GM21423 (cell line): ENCODE measurements at regions not wholly inside any gene's neighbourhood (a gene's known extent, or its start where the extent isn't known, plus 50 kb on each side); places are given as distances from the start of the nearest gene placed in this dataset.

Experiments
- ATAC-seq: cut with Tn5 transposase; IDR thresholded peaks from one replicate; pipeline ENCODE4 v1.9.1; 2021; ENCODE audit warnings: mild to moderate bottlenecking, moderate library complexity; ENCODE audit not compliant: unreplicated experiment

DNA sequence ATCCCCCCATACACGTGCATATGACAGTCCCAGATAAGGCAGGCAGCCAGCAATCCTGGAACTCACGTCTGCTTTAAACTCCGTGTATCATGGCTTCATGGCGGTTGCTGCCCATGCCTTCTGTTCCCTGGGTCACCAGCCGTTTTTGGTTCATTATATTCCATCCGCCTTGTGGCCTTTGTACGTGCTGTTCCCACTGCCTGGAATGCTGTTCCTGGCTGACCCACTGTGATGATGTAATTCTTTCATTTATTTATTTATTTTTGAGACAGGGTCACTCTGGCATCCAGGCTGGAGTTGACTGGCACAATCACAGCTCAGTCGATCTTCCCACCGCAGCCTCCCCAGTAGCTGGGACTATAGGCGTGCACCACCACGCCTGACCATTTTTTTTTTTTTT, 136.7 kb upstream of the GSE1 start:
- ATAC-seq, result no peak

DNA sequence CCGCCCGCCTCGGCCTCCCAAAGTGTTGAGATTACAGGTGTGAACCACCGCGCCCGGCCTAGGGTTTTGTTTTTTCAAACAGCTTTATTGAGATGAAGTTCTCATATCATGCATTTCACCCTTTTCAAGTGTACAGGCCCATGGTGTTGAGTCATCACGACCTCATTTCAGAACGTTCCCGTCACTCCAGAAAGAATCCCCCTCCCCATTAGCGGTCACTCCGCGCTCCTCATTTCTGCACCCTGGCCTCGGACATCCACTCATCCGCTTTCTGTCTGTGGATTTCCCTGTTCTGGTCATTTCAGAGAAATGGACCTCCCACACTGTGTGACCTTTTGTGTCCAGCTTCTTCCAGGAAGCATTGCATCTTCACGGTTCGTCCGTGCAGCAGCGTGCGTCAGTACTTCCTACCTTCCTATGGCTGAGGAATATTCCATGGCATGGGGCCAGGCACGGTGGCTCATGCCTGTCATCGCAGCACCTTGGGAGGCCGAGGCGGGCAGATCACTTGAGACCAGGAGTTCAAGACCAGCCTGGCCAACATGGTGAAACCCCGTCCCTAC, 135.2 kb upstream of the GSE1 start:
- ATAC-seq, result no peak

DNA sequence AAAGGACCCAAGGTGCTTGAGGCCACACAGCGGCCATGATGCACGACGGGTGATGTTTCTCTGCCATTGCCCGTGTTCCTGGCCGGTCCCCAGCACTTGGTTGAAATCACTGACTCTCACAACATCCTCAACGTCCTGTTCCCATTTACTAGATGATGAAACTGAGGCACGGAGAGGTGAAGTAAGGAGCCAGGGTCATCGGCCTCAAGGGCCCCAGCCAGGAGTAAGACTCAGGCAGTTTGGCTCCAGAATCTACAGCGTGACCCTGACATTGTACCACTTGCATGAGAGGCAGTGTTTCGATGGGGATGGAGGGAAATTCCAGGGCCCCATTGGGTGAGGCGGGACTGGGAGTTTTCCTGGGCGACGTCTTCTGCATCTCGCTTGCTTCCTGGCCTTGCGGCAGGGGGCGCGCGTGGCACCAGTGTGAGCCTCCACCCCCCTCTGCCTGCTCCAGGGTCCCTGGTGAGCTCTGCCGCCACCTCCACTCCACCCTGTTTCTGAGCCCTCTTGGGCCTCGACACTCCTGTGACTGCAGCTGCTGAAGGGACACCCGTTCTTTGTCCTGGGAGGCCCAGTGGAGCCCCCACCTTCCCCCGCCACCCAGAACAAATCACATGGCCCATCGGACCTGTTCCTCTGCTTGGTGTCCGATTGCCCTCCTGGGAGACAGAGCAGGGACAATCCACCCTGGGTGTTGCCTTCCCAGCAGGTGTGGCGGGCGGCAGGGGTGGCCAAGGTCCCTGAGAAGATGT, 133.0 kb upstream of the GSE1 start:
- no peak for ATAC-seq

DNA sequence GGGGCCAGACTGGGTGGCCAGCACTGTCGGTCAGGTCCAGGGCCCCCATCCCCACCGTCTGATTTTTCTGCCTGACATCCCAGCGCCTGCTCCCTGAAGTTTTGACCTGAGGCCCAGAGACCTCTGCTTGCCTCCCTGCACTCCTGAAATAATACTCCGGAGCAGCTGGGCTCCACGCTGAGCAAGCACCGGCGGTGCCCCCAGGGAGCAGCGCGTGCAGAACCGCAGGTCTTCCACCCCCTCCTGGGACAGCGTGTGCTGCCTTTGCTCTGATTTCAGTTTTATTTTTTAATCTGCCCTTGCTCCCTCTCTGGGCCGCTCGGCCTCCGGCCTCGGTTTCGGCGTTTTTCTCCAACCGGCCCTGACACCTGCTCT, 132.4 kb upstream of the GSE1 start:
- no peak for ATAC-seq

DNA sequence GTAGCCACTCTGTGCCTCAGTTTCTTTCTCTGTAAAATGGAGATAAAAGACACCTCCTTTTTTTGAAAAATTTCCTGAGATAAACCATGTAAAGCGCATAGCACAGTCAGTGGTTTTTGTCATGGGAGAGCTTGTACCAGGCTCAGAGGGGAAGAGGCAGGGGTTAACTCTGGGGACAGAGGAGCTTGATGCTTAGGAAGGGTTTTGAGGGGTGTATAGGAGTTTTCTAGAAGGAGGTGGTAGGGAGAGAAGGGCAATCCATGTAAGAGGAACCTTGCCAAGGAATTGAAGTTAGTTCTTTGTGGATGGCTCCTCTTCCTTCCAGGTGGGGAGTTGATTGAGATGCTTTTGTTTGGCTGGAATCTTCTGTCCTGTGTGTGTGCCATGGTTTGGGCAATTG, 131.9 kb upstream of the GSE1 start:
- no peak for ATAC-seq

DNA sequence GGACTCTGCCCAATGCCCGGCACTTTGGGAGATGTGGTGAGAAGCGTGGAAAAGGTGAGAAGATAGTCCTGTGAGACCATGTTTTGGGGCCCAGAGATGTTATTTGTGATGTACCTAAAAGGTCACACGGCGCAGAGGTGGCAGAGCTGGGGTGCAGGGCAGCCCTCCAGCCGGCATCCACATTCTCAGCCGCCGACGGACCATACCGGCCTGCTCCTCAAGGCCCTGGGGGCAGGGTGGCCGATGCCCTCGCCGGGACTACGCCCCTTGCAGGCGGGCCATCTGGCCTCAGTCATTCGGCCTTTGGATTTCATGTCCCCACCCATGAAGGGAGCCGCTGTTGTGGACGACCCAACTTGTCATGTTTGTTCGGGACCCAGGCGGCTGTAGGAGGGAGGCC, 131.4 kb upstream of the GSE1 start:
- no peak for ATAC-seq

DNA sequence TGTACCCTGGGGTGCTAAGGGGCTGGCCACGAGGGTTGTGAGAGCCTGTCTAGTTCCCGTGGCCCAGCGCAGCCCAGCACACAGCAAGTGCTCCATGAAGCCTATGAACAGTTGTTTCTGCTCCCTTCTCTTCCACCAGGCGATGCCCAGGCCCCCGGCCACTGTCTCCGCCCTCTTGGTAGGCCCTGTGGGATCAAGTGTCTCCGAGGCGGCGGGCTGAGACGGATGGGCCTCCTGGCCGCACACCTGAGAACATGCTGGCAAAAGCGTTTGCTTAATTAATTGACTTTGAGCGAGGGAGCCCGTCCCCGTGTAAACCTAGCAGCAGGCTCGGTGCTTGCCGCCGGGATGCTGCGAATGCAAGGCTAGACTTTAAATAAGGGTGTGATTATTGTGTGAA, 129.7 kb upstream of the GSE1 start:
- no peak for ATAC-seq

DNA sequence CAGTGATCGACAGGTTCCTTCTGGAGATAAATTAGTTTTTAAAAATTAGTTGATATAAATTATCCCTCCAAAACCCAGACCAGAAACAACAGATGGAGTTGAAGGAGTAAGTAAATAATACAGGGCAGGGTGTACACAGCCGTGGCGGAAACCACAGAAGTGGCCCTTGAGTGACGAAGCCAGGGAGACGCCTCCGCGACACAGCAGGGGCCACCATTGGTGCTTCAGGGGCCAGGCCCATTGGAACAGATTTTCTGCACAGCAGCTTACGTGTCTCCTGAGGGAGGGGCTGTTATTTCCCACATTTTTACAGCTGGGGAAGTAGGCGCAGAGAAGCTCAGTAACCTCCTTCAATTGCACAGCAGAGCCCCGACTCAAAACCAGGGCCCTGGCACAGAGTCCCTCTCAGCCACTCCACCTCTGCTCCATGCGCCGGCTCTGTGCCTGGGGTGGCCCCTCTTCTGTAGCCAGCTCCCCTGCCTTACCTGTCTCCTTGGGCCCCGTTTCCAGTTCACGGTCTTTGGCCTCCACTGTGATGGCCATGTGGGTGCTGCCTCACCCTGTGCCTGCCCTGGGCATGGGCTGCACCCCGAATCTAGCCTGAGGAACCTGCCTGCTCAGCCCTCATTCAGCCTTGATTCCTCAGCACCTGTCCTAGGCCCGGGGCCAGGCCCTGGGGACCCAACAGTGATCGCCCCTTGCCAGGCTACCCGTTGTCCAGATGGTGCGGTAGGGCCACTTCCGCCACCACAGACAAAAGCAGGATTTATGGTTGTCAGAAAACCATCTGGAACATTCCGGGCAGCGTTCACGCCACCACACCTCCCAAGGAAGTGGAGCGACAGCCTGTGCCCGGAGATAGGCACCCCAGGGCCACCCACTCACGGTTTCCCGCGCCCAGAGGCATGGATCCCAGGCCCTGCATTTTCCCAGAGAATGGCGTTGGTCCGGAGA, 128.5 kb upstream of the GSE1 start:
- no peak for ATAC-seq

DNA sequence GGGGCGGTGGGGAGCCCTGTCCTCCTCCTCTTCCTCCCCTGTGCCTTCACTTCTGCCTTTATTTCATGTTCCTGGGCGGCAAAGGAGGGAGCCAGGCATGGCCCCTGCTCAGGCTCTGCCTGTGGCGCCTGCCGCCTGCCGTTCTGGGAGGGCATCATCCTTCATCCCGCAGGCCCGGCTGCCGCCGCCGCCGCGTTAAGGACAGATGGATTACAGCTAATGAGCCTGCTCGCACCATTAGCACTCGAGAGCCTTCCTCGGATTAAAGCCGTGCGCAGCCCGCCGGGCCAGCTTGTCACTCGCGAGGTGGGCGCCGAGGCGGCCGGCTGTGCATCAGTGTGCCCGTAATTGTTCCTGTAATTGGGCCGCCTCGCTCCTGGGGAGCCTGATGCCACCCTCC, 127.7 kb upstream of the GSE1 start:
- no peak for ATAC-seq

DNA sequence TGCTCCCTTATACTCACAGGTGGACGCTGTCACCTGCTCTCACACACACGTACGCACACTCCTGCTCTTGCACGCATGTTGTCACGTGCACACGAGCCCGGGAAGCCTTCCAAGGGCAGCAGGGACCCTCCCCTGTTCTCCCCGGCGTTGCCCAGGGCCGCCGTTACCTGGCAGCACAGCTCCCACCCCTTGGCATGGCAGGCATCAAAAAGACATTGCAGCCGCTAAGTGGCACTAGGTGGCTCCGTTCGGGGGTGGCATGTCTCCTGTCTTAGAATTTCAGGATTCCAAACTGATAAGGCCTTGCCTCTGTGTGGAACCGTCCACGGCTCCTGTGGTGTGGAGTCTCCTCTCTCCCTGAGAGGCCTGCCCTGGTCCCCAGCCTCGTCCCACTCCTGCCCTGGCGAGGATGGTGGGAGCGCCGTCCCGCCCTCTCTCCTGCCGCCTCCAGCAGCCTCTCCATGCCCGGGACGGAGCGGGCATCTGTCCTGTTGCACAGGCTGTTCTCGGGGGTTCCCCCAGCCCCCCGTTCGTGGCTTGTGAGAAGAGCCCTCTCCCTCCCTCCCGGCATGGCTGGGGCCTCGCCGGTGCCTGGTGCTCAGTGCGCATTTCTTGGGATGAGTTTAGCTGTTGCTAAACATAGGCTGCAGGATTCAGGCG, 126.7 kb upstream of the GSE1 start:
- no peak for ATAC-seq

DNA sequence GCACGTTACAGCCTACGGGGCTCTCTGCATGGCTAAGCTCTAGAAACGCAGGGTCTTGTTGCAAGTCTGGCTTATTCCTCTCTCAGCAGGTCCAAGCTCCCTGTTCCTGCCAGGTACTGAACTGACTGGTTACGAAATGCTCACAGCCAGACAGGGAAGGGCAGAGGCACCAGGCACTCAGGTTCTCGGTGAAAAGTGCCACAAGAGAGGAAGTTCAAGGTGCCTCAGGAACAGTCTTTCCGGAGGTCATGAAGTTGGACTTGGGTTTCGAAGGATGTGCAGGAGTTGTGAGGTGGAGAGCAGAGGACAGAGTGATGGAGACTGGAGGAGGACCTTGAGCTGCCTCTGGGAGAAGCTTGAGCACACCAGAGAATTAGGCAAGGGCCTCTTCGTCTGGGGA, 124.7 kb upstream of the GSE1 start:
- no peak for ATAC-seq

DNA sequence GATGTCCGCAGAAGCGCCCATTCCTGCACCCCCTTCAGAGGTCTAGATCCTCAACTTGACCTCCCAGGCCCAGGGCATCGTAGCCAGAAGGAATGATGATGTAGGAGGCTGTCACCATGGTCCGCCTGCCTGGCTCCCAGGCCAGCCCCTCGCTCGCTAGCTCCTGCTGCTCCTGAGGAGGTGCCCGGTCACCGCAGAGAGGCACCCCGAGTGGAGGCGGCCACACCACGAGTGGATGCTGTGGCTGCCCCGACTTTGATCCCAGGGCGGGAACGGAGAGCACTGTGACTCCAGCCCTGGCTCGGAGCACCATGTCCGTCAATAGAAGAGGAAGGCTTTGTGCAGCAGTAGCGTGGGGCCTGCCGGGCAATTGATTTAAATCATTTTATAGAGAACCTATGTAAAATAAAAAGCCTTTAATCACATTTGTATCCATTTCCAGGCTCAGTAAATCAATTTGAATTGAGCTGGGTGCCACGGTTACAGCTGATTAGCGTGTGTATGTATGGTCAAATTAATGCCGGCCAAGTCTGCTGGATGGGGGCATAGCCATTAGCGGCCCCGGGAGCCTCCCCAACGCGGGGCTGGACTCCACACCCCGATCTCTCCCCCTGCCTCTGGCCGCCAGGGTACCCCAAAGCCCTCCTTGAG, 122.6 kb upstream of the GSE1 start:
- no peak for ATAC-seq

DNA sequence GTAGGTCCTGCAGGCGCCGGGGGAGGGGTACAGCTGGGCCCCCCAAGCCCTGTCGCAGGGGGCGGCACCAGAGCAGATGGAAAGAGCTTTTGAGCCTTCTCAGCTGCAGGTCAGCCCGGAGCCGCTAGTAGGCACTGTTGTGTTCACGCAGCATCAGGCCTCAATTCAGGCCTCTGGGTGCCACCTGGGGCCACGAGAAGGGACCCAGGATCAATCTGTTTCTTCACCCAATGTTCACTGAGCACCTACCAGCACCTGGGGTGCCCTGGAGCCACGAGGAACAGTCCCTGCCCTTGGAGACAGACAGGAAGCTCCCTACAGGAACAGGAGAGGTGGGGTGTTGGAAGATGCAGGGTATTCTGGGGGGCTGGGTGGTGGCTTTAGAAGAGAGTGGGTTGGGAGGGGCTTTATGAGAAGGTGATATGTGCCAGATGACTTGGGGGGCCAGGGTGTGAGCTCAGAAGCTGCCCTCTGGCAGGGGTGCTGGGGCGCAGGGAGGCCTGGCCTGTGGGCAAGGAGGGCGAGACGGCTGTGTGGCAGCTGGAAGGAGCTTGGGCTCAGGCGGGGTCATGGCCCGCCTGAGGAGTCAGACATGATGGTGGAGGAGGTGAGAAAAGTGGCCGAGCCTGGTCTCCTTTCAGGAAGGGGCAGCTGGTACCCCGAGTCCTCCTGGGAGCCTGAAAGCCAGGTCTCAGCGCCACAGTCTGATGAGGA, 121.9 kb upstream of the GSE1 start:
- ATAC-seq, result no peak

DNA sequence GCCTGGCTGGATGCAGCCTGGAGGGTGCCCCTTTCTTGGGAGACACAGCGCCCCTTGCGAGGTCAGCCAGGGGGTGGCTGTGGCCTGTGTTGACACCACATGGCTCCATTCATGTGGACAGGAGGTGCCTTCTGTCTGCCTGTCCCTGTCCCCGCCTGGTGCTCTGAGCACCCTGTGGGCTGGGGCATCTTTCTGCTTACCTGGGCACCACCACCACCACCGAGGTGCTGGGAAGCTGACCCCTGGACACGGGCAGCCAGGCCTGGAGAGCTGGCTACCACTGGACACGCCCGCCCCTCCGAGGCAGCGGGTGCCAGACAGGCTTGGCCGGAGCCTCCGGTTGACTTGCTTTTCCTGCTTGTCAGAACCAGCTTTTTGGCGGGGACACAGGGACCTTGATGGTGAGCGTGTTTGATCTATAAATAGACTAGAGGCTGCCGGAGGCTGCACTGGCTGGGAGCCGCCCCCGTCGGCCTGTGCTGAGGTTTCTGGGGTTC, 121.3 kb upstream of the GSE1 start:
- no peak for ATAC-seq

DNA sequence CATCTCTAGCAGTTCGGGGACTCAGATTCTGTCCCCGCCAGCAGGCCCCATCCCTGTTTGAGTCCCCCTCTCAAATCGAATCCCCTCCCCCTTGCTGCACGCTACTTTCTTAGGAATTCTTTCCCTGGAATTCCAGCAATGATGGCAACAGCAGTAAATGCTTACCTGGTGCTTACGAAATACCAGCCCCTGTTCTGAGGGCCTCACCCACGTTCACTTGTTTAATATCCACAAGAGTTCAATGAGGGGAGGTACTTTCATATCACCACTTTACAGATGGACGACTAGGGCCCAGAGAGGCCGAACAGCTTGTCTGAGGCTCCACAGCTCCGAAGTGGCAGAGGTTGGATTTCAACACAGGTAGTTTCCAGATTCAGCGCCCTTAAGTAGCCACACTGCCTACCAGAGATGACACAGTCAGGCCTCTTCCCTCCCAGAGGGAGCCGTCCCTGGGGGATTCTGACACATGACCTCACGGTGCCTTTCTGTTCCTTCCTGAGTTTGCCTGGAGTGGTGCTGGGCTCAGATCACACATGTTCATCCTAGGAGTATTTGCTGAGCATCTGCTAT, 120.7 kb upstream of the GSE1 start:
- no peak for ATAC-seq

DNA sequence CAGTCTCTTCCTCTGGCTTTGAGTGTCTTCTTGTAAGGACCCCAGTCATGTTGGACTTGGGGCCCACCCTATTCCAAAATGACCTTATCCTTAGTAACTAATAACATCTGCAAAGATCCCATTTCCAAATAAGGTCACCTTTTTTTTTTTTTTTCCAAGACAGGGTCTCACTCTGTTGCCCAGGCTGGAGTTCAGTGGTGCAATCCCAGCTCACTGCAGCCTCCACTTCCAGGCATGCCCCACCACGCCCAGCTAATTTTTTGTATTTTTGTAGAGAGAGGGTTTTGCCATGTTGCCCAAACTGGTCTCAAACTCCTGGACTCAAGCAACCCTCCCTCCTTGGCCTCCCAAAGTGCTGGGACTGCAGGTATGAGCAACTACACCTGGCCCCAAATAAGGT, 118.8 kb upstream of the GSE1 start:
- no peak for ATAC-seq

DNA sequence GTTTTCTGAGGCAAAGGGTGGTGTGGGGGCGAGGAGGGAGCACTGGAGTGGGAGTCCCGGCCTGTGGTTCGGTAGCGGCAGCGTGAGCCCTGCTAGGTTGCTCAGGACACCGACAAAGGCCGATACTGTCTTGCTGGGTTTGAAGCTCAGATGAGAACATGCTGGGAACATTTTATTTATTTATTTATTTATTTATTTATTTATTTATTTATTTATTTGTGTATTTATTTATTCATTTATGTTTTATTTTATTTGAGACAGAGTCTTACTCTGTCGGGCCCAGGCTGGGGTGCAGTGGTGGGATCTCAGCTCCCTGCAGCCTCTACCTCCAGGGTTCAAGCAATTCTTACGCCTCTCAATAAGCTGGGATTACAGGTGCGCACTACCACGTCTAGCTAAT, 117.9 kb upstream of the GSE1 start:
- ATAC-seq, result no peak

DNA sequence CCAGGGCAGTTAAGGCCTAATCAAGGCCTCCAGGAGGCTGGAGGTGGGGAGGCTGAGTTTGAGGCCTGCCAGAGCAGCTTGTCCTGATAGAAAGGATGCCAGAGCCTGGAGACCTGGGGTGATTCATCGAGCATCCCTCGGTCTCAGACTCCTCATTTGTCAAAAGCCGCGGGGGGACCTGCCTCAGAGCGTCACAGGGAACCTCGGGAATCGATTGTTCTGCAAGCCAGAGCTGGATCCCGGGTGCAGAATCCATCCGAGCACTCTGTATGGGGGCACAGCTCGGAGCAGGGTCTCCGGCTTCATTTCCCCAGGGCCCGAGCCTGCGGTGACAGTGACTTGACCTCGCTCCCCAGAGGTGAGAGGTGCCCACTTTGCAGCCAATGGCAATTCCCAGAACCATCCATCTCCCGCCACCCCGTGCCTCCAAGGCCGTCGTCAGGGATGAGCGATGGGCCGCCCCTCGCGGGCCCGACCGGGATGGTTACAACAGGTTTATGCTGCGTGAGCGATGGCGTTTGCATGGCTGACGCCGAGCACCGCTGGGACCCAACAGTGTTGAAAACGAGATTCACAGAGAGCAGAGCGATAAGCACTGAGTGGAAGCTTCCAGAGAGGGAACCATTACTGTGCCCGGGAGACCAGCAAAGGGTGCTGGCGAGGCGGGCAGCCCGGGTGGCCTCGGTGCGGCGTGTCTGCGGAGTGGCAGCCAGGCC, 117.1 kb upstream of the GSE1 start:
- no peak for ATAC-seq

DNA sequence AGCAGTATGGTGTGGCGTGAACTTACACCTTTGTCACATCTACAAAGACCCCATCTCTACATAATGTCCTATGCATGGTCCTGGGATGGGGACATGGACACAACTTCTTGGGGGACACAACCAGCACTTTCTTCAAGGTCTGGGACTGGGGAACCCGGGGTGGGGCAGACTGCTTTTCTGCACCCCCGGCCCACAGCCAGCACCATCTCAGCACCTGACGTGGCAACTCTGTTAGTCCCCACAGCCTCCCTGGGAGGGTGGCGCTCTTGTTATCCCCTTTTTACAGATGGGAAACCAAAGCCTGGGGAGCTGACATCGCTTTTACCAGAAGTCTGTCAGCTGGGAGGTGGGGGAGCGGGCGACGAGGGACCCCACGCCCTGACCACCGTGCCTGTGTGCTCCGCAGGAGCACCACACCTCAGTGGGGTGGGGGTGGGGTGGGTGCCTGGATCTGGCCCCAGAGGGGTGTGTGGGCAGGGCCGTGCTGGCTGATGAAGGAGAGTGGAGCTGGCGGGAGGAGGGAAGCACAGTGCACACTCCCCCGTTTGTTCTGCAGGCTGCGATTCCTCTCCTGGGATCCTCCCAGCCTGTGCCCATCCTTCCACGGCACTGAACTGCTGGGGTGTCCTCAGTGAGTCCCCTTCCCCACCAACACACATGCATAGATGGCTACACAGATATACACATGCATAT, 115.4 kb upstream of the GSE1 start:
- ATAC-seq, result no peak
